K562 (cell line): ENCODE measurements at regions not wholly inside any gene's neighbourhood (a gene's known extent, or its start where the extent isn't known, plus 50 kb on each side); places are given as distances from the start of the nearest gene placed in this dataset.

Source experiments
- ATAC-seq: fragments of 200-7000 bp; cut with Tn5 transposase; 3 replicates; pipeline ENCODE4 v1.9.1; 2020; ENCODE audit warnings: moderate library complexity
- BruUV-seq: library from RNA; stranded (reverse); fragments of 400-500 nt; replicated peaks from 2 replicates; lab custom pipeline; 2021; lab: Mats Ljungman, UMichigan
- CTCF ChIA-PET: fragments of 300-600 bp; formaldehyde crosslinking; extraction: SDS; loops from one replicate; lab custom pipeline; 2021; ENCODE audit warnings: low intra/inter-chr PET ratio; lab: Yijun Ruan, JAX
- POLR2A ChIA-PET: fragments of 300-600, 350-650 bp; sonication (Branson Sonifier 250); formaldehyde crosslinking; extraction: SDS; loops from one replicate; lab custom pipeline; 2021; ENCODE audit warnings: antibody characterized with exemption, inconsistent platforms; lab: Yijun Ruan, JAX
- DNase-seq, 4 experiments: peaks; one replicate each; pipeline versions ENCODE4 v3.0.0 to v3.0.0-alpha.2; 2011 to 2018; ENCODE audit warnings: low spot score in 3 of 4, mixed read lengths in 3 of 4; ENCODE audit errors: extremely low read depth in 1 of 4
- FAIRE-seq: peaks from 2 replicates; lab custom pipeline; 2011; peaks lifted over from hg19 to GRCh38; lab: Jason Lieb, UNC
- H2AFZ ChIP-seq: 2 replicates; pipeline ENCODE4 v1.6.0; 2011; ENCODE audit warnings: low read depth, low read length, control low read depth, inconsistent platforms
- H3K27ac ChIP-seq: fragments of 200-600 bp; 3 replicates; pipeline ENCODE4 v1.8.0; 2011; ENCODE audit warnings: low read depth, mild to moderate bottlenecking, control low read depth, inconsistent platforms, low read length, moderate library complexity, mixed read lengths; ENCODE audit errors: extremely low read depth
- H3K27me3 ChIP-seq, 2 experiments: fragments of 300-600 bp in 1 of 2; 2 replicates in 1 of 2; 3 replicates in 1 of 2; pipeline versions ENCODE4 v1.6.0 to v1.8.0; 2011; ENCODE audit warnings: inconsistent platforms in 2 of 2, low read length in 2 of 2, mild to moderate bottlenecking in 1 of 2, mixed read lengths in 1 of 2, moderate library complexity in 1 of 2; ENCODE audit not compliant: control insufficient read depth in 2 of 2, insufficient read depth in 2 of 2
- H3K36me3 ChIP-seq: fragments of 300-600 bp; 3 replicates; pipeline ENCODE4 v1.8.0; 2011; ENCODE audit warnings: mild to moderate bottlenecking, low read length, inconsistent platforms; ENCODE audit not compliant: control insufficient read depth, insufficient read depth
- H3K4me1 ChIP-seq, 2 experiments: fragments of 200-600 bp in 1 of 2; replicated peaks in 1 of 2; 2 replicates in 1 of 2; 3 replicates in 1 of 2; pipeline versions ENCODE4 v1.5.1 to v1.8.0; 2011; ENCODE audit warnings: inconsistent platforms in 2 of 2, low read length in 2 of 2, mild to moderate bottlenecking in 1 of 2, mixed read lengths in 1 of 2, moderate library complexity in 1 of 2; ENCODE audit not compliant: control insufficient read depth in 2 of 2, insufficient read depth in 2 of 2
- H3K4me2 ChIP-seq: 2 replicates; pipeline ENCODE4 v1.6.1; 2011; ENCODE audit warnings: low read length, control low read depth, inconsistent platforms, mixed read lengths; ENCODE audit not compliant: insufficient read depth
- H3K4me3 ChIP-seq: fragments of 200-600 bp; sonication (generic), shearing (Covaris generic); 2 replicates; pipeline ENCODE4 v1.5.1; 2016; ENCODE audit warnings: control low read depth, inconsistent platforms
- H3K79me2 ChIP-seq: fragments of 200-600 bp; 3 replicates; pipeline ENCODE4 v1.8.0; 2011; ENCODE audit warnings: low read length, inconsistent platforms; ENCODE audit not compliant: control insufficient read depth, insufficient read depth
- H3K9ac ChIP-seq, 2 experiments: 2 replicates each; pipeline versions ENCODE4 v1.6.0 to v1.6.1; 2011; ENCODE audit warnings: low read depth in 2 of 2, low read length in 2 of 2, control low read depth in 1 of 2, inconsistent platforms in 1 of 2, mild to moderate bottlenecking in 1 of 2, mixed read lengths in 1 of 2; ENCODE audit not compliant: insufficient read depth in 1 of 2
- H3K9me1 ChIP-seq: one replicate; pipeline ENCODE4 v1.6.0; 2011; ENCODE audit warnings: inconsistent platforms, mild to moderate bottlenecking, low read length, moderate library complexity; ENCODE audit not compliant: control insufficient read depth, insufficient read depth
- H3K9me3 ChIP-seq: replicated peaks from 2 replicates; pipeline ENCODE4 v1.5.1; 2011; ENCODE audit warnings: low read depth, low read length, inconsistent platforms; ENCODE audit not compliant: control insufficient read depth, insufficient read depth
- H4K20me1 ChIP-seq: replicated peaks from 2 replicates; pipeline ENCODE4 v1.6.1; 2011; ENCODE audit warnings: low read length, inconsistent platforms, mixed read lengths; ENCODE audit not compliant: control insufficient read depth, insufficient read depth
- BCL6 ChIP-seq: fragments of 250-450 bp; sonication (Bioruptor Pico); IDR thresholded peaks from 2 replicates; pipeline ENCODE4 v1.4.0; 2020
- CHD1 ChIP-seq: fragments of 200-600 bp; sonication (generic); IDR thresholded peaks from one replicate; pipeline ENCODE4 v1.6.1; 2012; ENCODE audit warnings: mild to moderate bottlenecking, moderate library complexity, low read length, inconsistent platforms
- CHD7 ChIP-seq: fragments of 200-600 bp; sonication (generic); IDR thresholded peaks from one replicate; pipeline ENCODE4 v1.6.1; 2012; ENCODE audit warnings: mild to moderate bottlenecking, low read depth, low read length, inconsistent platforms
- E2F6 ChIP-seq, 2 experiments: IDR thresholded peaks; 2 replicates each; pipeline ENCODE4 v1.6.1; 2011; ENCODE audit warnings: borderline replicate concordance in 1 of 2, control low read depth in 1 of 2, low read depth in 1 of 2, low read length in 1 of 2, mild to moderate bottlenecking in 1 of 2, mixed read lengths in 1 of 2, moderate library complexity in 1 of 2; ENCODE audit not compliant: insufficient read depth in 1 of 2, insufficient read length in 1 of 2, poor library complexity in 1 of 2, severe bottlenecking in 1 of 2; ENCODE audit errors: extremely low read depth in 1 of 2
- ESRRB ChIP-seq: fragments of 250-450 bp; sonication (Bioruptor Pico); IDR thresholded peaks from 2 replicates; pipeline ENCODE4 v1.5.0; 2020; ENCODE audit warnings: mild to moderate bottlenecking, moderate library complexity, borderline replicate concordance
- ETS2 ChIP-seq: IDR thresholded peaks from 2 replicates; pipeline ENCODE4 v1.6.1; 2016; ENCODE audit warnings: borderline replicate concordance, missing genetic modification characterization, mild to moderate bottlenecking, moderate library complexity, missing compliant biosample characterization; ENCODE audit not compliant: poor library complexity, severe bottlenecking
- GATAD2B ChIP-seq: fragments of 450-650 bp; IDR thresholded peaks from 2 replicates; pipeline ENCODE4 v1.6.1; 2017; ENCODE audit warnings: mild to moderate bottlenecking, borderline replicate concordance
- RAD21 ChIP-seq, 2 experiments: fragments of 250-450 bp in 1 of 2; fragments of 450-650 bp in 1 of 2; sonication (Bioruptor Pico) in 1 of 2; formaldehyde crosslinking in 1 of 2; IDR thresholded peaks in 1 of 2; conservative IDR thresholded peaks in 1 of 2; 2 replicates each; pipeline versions ENCODE4 v1.4.0 to v1.8.0; 2020 to 2022; ENCODE audit warnings: mild to moderate bottlenecking in 2 of 2, moderate library complexity in 1 of 2
- SP2 ChIP-seq: IDR thresholded peaks from 2 replicates; pipeline ENCODE4 v1.6.1; 2011; ENCODE audit warnings: mild to moderate bottlenecking, low read depth, low read length, moderate library complexity; ENCODE audit not compliant: poor library complexity, severe bottlenecking; ENCODE audit errors: extremely low read depth
- ZC3H8 ChIP-seq: fragments of 450-650 bp; IDR thresholded peaks from 2 replicates; pipeline ENCODE4 v1.6.1; 2017
- WGBS: fragments of 100-300 bp; shearing (Covaris generic); methylation state at CpG from one replicate; pipeline ENCODE4 v1.1.6; 2016; ENCODE audit warnings: low coverage, mixed read lengths; ENCODE audit not compliant: insufficient coverage; ENCODE audit errors: missing lambda C conversion rate; 5-methylcytosine and 5-hydroxymethylcytosine counted together
- in situ Hi-C: fragments of 300-500 bp; cut with MboI; formaldehyde crosslinking; loops from 4 replicates; pipeline ENCODE4 v1.15.0; 2018; ENCODE audit warnings: inconsistent platforms, mixed read lengths
- intact Hi-C: fragments of 100-400 bp; cut with micrococcal nuclease; formaldehyde crosslinking; loops from 2 replicates; pipeline ENCODE4 v1.14.2; 2022

DNA sequence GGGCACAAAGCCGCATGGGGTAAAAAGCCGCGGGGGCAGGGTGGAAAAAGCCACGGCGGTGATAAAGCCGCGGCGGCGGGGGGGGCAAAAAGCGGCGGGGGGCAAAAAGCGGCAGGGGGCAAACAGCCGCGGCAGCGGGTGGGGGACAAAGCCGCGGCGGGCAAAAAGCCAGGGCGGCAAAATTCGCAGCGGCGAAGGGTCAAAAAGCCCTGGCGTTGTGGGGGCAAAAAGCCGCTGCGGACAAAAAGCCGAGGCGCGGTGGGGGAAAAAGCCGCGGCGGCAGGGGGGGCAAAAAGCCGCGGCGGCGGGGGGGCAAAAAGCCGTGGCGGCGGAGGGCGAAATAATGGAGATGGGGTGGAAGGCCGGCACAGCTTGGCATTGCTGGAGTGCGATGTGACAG, 3902.9 kb downstream of the SRGAP2C start:
- H3K4me2 ChIP-seq: no peak overlapping the region
- POLR2A ChIA-PET: no interaction called here
- no peak for FAIRE-seq
- intact Hi-C loops: no loop called here
- H2AFZ ChIP-seq: no peak overlapping the region
- BruUV-seq: no TSS peak
- no peaks in the 10 kb centered on the region; the same call in 1 of the 2 replicates for H3K9me3 ChIP-seq
- no peaks in the 10 kb centered on the region for H3K9me1 ChIP-seq
- no peak for DNase-seq
- no peaks in the 10 kb centered on the region for H3K79me2 ChIP-seq
- H3K4me1 ChIP-seq: no peaks in the 10 kb centered on the region
- H3K27me3 ChIP-seq: no peaks in the 10 kb centered on the region
- no peak overlapping the region for H3K27ac ChIP-seq
- in situ Hi-C loops: no loop called here
- TF ChIP-seq CHD1 (no peak), ETS2 (tag) (no peak), CHD7 (no peak), ESRRB (CRISPR knock-in tag) (no peak), SP2 (no peak), ZC3H8 (no peak), RAD21 (CRISPR knock-in tag; conservative IDR thresholded peaks at IDR 0.05 in 1 of 2, IDR thresholded peaks at IDR 0.05 in 1 of 2) (no peak), BCL6 (CRISPR knock-in tag) (no peak), E2F6 (IDR thresholded peaks at IDR 0.05; ENCODE audit: borderline replicate concordance in 1 of 2, extremely low read depth in 1 of 2, insufficient read depth in 1 of 2, insufficient read length in 1 of 2, low read depth in 1 of 2, low read length in 1 of 2, poor library complexity in 1 of 2, severe bottlenecking in 1 of 2) (no peak), GATAD2B (no peak)
- no peaks in the 10 kb centered on the region for H3K36me3 ChIP-seq
- no peak overlapping the region for H3K4me3 ChIP-seq
- no peak overlapping the region for H3K9ac ChIP-seq
- WGBS: 29% methylated on average over 1 of the region's 41 CpGs
- no peak for ATAC-seq
- CTCF ChIA-PET: no interaction called here
- H4K20me1 ChIP-seq: no peaks in the 10 kb centered on the region
